Keratinocyte (primary cell): ENCODE measurements at regions not wholly inside any gene's neighbourhood (a gene's known extent, or its start where the extent isn't known, plus 50 kb on each side); places are given as distances from the start of the nearest gene placed in this dataset.

Experiments
- DNase-seq: peaks from one replicate; pipeline ENCODE4 v3.0.0-alpha.2; 2011; ENCODE audit warnings: low read depth, missing footprints, low spot score
- FAIRE-seq: peaks from 2 replicates; lab custom pipeline; 2011; peaks lifted over from hg19 to GRCh38; lab: Jason Lieb, UNC
- H2AFZ ChIP-seq: 2 replicates; pipeline ENCODE4 v1.6.0; 2012; ENCODE audit warnings: low read length, control low read depth, inconsistent platforms; ENCODE audit not compliant: control insufficient read depth
- H3K27ac ChIP-seq: 2 replicates; pipeline ENCODE4 v1.5.1; 2011; ENCODE audit warnings: low read length; ENCODE audit not compliant: control insufficient read depth, insufficient read depth
- H3K27me3 ChIP-seq: 3 replicates; pipeline ENCODE4 v1.6.0; 2011; ENCODE audit warnings: low read length; ENCODE audit not compliant: control insufficient read depth, insufficient read depth; ENCODE audit errors: extremely low read depth
- H3K36me3 ChIP-seq, 2 experiments: 2 replicates in 1 of 2; 3 replicates in 1 of 2; pipeline ENCODE4 v1.5.1; 2011; ENCODE audit warnings: low read length in 2 of 2, mild to moderate bottlenecking in 1 of 2; ENCODE audit not compliant: control insufficient read depth in 2 of 2, insufficient read depth in 2 of 2; ENCODE audit errors: extremely low read depth in 1 of 2
- H3K4me1 ChIP-seq: 3 replicates; pipeline ENCODE4 v1.5.1; 2011; ENCODE audit warnings: low read length; ENCODE audit not compliant: control insufficient read depth, insufficient read depth; ENCODE audit errors: extremely low read depth
- H3K4me2 ChIP-seq: 3 replicates; pipeline ENCODE4 v1.6.0; 2011; ENCODE audit warnings: low read depth, low read length; ENCODE audit not compliant: control insufficient read depth, insufficient read depth; ENCODE audit errors: extremely low read depth
- H3K4me3 ChIP-seq, 3 experiments: fragments of 200-600 bp in 1 of 3; sonication (generic) in 1 of 3; 2 replicates in 2 of 3; 3 replicates in 1 of 3; pipeline ENCODE4 v1.5.1; 2011 to 2016; ENCODE audit warnings: low read length in 3 of 3, mild to moderate bottlenecking in 3 of 3, control low read depth in 2 of 3, inconsistent platforms in 1 of 3, low read depth in 1 of 3, mixed read lengths in 1 of 3, mixed run types in 1 of 3, moderate library complexity in 1 of 3; ENCODE audit not compliant: control insufficient read depth in 2 of 3, insufficient read depth in 2 of 3; ENCODE audit errors: extremely low read depth in 1 of 3
- H3K79me2 ChIP-seq: 2 replicates; pipeline ENCODE4 v1.6.0; 2012; ENCODE audit warnings: low read length; ENCODE audit not compliant: control insufficient read depth, insufficient read depth
- H3K9ac ChIP-seq: 3 replicates; pipeline ENCODE4 v1.6.0; 2011; ENCODE audit warnings: low read length; ENCODE audit not compliant: control insufficient read depth, insufficient read depth; ENCODE audit errors: extremely low read depth
- H3K9me1 ChIP-seq: 3 replicates; pipeline ENCODE4 v1.6.0; 2011; ENCODE audit warnings: low read length; ENCODE audit not compliant: control insufficient read depth, insufficient read depth; ENCODE audit errors: extremely low read depth
- H3K9me3 ChIP-seq: 2 replicates; pipeline ENCODE4 v1.5.1; 2012; ENCODE audit warnings: low read depth, low read length; ENCODE audit not compliant: control insufficient read depth
- H4K20me1 ChIP-seq: 3 replicates; pipeline ENCODE4 v1.6.0; 2011; ENCODE audit warnings: low read length; ENCODE audit not compliant: control insufficient read depth, insufficient read depth; ENCODE audit errors: extremely low read depth
- EZH2 ChIP-seq: IDR thresholded peaks from one replicate; pipeline ENCODE4 v1.6.1; 2012; ENCODE audit warnings: inconsistent platforms, mild to moderate bottlenecking, low read length, moderate library complexity
- dilution Hi-C: fragments of 300-500 bp; cut with MboI; formaldehyde crosslinking; loops from one replicate; pipeline ENCODE4 v1.7.0; 2020; ENCODE audit warnings: low sequenced_read_pairs; ENCODE audit not compliant: extremely low pct_ligation_motif_present
- TF ChIP-seq, protein P1 (sequence below), 3 experiments: IDR thresholded peaks in 1 of 3; conservative IDR thresholded peaks in 1 of 3; optimal IDR thresholded peaks in 1 of 3; 2 replicates in 2 of 3; 3 replicates in 1 of 3; pipeline versions ENCODE3 to v1.5.1; 2011; ENCODE audit warnings: low read length in 3 of 3, mild to moderate bottlenecking in 3 of 3, moderate library complexity in 2 of 3, control low read depth in 1 of 3, inconsistent platforms in 1 of 3; ENCODE audit not compliant: insufficient read depth in 2 of 3; ENCODE audit errors: extremely low read depth in 1 of 3

DNA sequence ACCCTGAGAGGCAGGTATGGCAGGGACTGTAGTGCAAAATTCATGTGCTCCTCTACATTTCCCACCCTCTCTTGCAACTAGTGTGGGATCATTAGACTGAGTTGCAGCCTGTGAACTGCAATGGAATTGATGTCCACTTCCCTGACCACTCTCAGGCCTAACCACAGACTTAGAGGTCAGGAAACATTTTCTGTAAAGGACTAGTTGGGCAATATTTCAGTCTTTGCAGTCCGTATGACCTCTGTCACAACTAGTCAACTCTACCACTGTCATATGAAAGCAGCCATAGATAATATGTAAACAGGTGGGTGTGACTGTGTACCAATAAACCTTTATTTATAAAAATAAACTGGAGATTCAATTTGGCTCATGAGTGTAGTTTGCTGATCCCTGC lies 134.4 kb upstream of the TOP1 start:
- Histone ChIP-seq H3K9me1 (no peaks in the 10 kb centered on the region), H3K4me3 (no peak overlapping the region), H3K79me2 (no peaks in the 10 kb centered on the region), H3K36me3 (no peaks in the 10 kb centered on the region), H3K9me3 (no peaks in the 10 kb centered on the region), H3K9ac (no peak overlapping the region), H2AFZ (no peak overlapping the region), H4K20me1 (no peaks in the 10 kb centered on the region), H3K27ac (no peak overlapping the region), H3K27me3 (no peaks in the 10 kb centered on the region), H3K4me1 (no peaks in the 10 kb centered on the region), H3K4me2 (no peak overlapping the region)
- TF ChIP-seq, protein P1, sequence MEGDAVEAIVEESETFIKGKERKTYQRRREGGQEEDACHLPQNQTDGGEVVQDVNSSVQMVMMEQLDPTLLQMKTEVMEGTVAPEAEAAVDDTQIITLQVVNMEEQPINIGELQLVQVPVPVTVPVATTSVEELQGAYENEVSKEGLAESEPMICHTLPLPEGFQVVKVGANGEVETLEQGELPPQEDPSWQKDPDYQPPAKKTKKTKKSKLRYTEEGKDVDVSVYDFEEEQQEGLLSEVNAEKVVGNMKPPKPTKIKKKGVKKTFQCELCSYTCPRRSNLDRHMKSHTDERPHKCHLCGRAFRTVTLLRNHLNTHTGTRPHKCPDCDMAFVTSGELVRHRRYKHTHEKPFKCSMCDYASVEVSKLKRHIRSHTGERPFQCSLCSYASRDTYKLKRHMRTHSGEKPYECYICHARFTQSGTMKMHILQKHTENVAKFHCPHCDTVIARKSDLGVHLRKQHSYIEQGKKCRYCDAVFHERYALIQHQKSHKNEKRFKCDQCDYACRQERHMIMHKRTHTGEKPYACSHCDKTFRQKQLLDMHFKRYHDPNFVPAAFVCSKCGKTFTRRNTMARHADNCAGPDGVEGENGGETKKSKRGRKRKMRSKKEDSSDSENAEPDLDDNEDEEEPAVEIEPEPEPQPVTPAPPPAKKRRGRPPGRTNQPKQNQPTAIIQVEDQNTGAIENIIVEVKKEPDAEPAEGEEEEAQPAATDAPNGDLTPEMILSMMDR (optimal IDR thresholded peaks at IDR 0.05 in 1 of 3, IDR thresholded peaks at IDR 0.05 in 1 of 3, conservative IDR thresholded peaks at IDR 0.05 in 1 of 3; ENCODE audit: extremely low read depth in 1 of 3, insufficient read depth in 2 of 3, low read length in 3 of 3) = no peak
- no peak for TF ChIP-seq EZH2
- no peak for FAIRE-seq
- dilution Hi-C loops = no loop called here
- DNase-seq = no peak

DNA sequence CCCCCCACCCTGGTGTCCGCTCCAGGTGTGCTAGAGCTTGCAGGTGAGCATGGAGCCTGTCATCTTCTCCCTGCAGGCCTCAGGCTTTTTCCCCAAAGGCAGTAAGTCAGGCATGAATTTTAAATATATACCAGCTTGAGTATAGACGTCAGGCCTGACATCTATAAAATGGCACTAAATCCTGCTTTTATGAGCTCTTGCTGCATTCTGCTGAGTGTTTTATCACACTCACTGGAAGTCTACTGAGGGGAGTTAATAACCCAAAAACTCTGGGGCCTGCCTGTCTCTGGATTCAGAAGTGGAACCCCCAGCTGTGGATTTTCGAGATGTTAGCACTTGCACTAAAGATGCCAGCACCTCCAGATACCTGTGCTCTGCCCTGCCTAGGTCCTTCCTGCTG lies 133.4 kb upstream of the TOP1 start:
- Histone ChIP-seq H3K9ac (no peak overlapping the region), H3K4me1 (no peaks in the 10 kb centered on the region), H3K4me2 (no peak overlapping the region), H2AFZ (no peak overlapping the region), H3K9me3 (no peaks in the 10 kb centered on the region), H3K27ac (no peak overlapping the region), H3K9me1 (no peaks in the 10 kb centered on the region), H3K4me3 (no peak overlapping the region), H3K27me3 (no peaks in the 10 kb centered on the region), H3K79me2 (no peaks in the 10 kb centered on the region), H4K20me1 (no peaks in the 10 kb centered on the region), H3K36me3 (no peaks in the 10 kb centered on the region)
- dilution Hi-C loops = no loop called here
- DNase-seq (no peak), FAIRE-seq (no peak)
- TF ChIP-seq EZH2 = no peak
- TF ChIP-seq, protein P1 (optimal IDR thresholded peaks at IDR 0.05 in 1 of 3, IDR thresholded peaks at IDR 0.05 in 1 of 3, conservative IDR thresholded peaks at IDR 0.05 in 1 of 3; ENCODE audit: extremely low read depth in 1 of 3, insufficient read depth in 2 of 3, low read length in 3 of 3) = no peak
